ENCODE measurements at regions not wholly inside any gene's neighbourhood (a gene's known extent, or its start where the extent isn't known, plus 50 kb on each side); places are given as distances from the start of the nearest gene placed in this dataset.

GRCh38 chr4:83712890-83713289, 177.0 kb downstream of the GPAT3 start:
- H3K4me1 ChIP-seq (ENCODE audit: low read depth): no peaks in the 10 kb centered on the region
- H3K27ac ChIP-seq: no peak overlapping the region
- DNase-seq (ENCODE audit: low read depth in 1 of 2, low spot score in 1 of 2): no peak
- no peaks in the 10 kb centered on the region for H3K27me3 ChIP-seq
- no peak for TF ChIP-seq CTCF (IDR thresholded peaks at IDR 0.05; ENCODE audit: low read depth, low read length)
- H3K4me3 ChIP-seq: no peak overlapping the region
- no peaks in the 10 kb centered on the region for H3K9me3 ChIP-seq (ENCODE audit: low read depth)
- H3K36me3 ChIP-seq: no peaks in the 10 kb centered on the region

DNA sequence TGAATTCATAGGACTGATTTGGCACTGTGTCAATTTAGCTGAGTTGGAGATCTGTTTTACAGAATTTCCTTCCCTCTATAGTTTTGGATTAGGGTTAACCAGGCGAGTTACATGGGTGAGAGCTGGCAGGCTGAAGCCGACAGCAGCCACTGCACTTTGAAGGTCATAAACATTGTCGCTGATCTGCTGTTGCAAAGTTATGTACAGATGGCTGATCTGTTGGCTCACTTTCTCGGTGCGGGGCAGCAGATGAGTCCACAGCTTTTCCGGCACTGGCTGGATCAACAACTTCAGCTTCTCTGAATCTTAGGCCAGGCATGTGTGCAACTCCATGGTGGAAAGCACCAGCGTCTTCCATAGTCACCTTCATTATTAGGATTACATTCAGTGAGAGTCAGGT, 173.7 kb downstream of the GPAT3 start:
- Histone ChIP-seq H3K27me3 (no peaks in the 10 kb centered on the region), H3K27ac (no peak overlapping the region), H3K4me3 (no peak overlapping the region), H3K4me1 (ENCODE audit: low read depth) (no peaks in the 10 kb centered on the region), H3K36me3 (no peaks in the 10 kb centered on the region), H3K9me3 (ENCODE audit: low read depth) (no peaks in the 10 kb centered on the region)
- no peak for TF ChIP-seq CTCF (IDR thresholded peaks at IDR 0.05; ENCODE audit: low read depth, low read length)
- DNase-seq (ENCODE audit: low read depth in 1 of 2, low spot score in 1 of 2): no peak

- H3K36me3 ChIP-seq: no peaks in the 10 kb centered on the region
- H3K27ac ChIP-seq: no peak overlapping the region
- H3K27me3 ChIP-seq: no peaks in the 10 kb centered on the region
- no peak for TF ChIP-seq CTCF (IDR thresholded peaks at IDR 0.05; ENCODE audit: low read depth, low read length)
- DNase-seq (ENCODE audit: low read depth in 1 of 2, low spot score in 1 of 2): no peak
- no peak overlapping the region for H3K4me3 ChIP-seq
- no peaks in the 10 kb centered on the region for H3K9me3 ChIP-seq (ENCODE audit: low read depth)
- no peaks in the 10 kb centered on the region for H3K4me1 ChIP-seq (ENCODE audit: low read depth)
These were observed 172.7 kb downstream of the GPAT3 start for GRCh38 chr4:83708500-83709175.

- DNase-seq (ENCODE audit: low read depth in 1 of 2, low spot score in 1 of 2): no peak
- Histone ChIP-seq H3K4me3 (no peak overlapping the region), H3K27me3 (no peaks in the 10 kb centered on the region), H3K27ac (no peak overlapping the region), H3K4me1 (ENCODE audit: low read depth) (no peaks in the 10 kb centered on the region), H3K9me3 (ENCODE audit: low read depth) (no peaks in the 10 kb centered on the region), H3K36me3 (no peaks in the 10 kb centered on the region)
- TF ChIP-seq CTCF (IDR thresholded peaks at IDR 0.05; ENCODE audit: low read depth, low read length): no peak
These were observed 168.9 kb downstream of the GPAT3 start for GRCh38 chr4:83704786-83705185.

DNA sequence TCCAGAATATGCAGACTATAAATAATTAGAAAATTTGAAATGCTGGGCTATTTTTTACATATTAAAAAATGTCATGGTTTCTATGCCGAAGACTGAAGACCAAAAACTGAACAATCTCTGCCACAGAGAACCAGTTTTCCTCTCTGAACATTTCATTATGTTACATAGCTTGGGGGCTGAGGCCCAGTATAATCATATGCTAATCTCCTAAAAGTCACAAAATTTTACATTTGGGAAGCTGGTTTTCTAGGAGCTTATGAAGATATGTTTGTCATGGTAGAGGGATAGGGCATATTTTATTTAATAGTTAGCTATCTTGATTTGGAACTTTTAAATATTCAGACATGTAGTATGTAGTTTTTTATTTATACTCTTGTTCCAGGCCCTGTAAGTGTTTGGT, 167.8 kb downstream of the GPAT3 start:
- no peak for DNase-seq (ENCODE audit: low read depth in 1 of 2, low spot score in 1 of 2)
- H3K27ac ChIP-seq: no peak overlapping the region
- TF ChIP-seq CTCF (IDR thresholded peaks at IDR 0.05; ENCODE audit: low read depth, low read length): no peak
- H3K27me3 ChIP-seq: no peaks in the 10 kb centered on the region
- no peaks in the 10 kb centered on the region for H3K4me1 ChIP-seq (ENCODE audit: low read depth)
- H3K36me3 ChIP-seq: no peaks in the 10 kb centered on the region
- H3K4me3 ChIP-seq: no peak overlapping the region
- no peaks in the 10 kb centered on the region for H3K9me3 ChIP-seq (ENCODE audit: low read depth)
